Esophagus squamous epithelium (tissue), 5 donors: ENCODE measurements at regions not wholly inside any gene's neighbourhood (a gene's known extent, or its start where the extent isn't known, plus 50 kb on each side); places are given as distances from the start of the nearest gene placed in this dataset.

Experiments
- DNase-seq: peaks from one replicate; lab custom pipeline; 2025; lab: John Stamatoyannopoulos, UW
- H3K27ac ChIP-seq, 4 donors: fragments of 200-600 bp; sonication (generic); one replicate each; pipeline ENCODE4 v1.5.1; 2016 to 2019; ENCODE audit warnings: mild to moderate bottlenecking in 1 of 4
- H3K27me3 ChIP-seq, 4 donors: fragments of 200-600 bp; sonication (generic); 1 replicate in 3 of 4; 2 replicates in 1 of 4; pipeline versions ENCODE4 v1.5.1 to v1.6.0; 2017 to 2021; ENCODE audit warnings: antibody characterized with exemption in 1 of 4
- H3K36me3 ChIP-seq, 3 donors: fragments of 200-600 bp; sonication (generic); one replicate each; pipeline ENCODE4 v1.5.1; 2016 to 2019
- H3K4me1 ChIP-seq, 3 donors: fragments of 200-600 bp; sonication (generic); one replicate each; pipeline ENCODE4 v1.5.1; 2017 to 2019
- H3K4me3 ChIP-seq, 4 donors: fragments of 200-600 bp; sonication (generic); 1 replicate in 3 of 4; 2 replicates in 1 of 4; pipeline ENCODE4 v1.5.1; 2016 to 2019; ENCODE audit warnings: mild to moderate bottlenecking in 2 of 4, moderate library complexity in 1 of 4
- H3K9me3 ChIP-seq, 3 donors: fragments of 200-600 bp; sonication (generic); one replicate each; pipeline ENCODE4 v1.5.1; 2016 to 2019
- CTCF ChIP-seq, 6 experiments: fragments of 450-650 bp in 4 of 6; fragments of 200-600 bp in 2 of 6; sonication (generic) in 2 of 6; IDR thresholded peaks; one replicate each; pipeline ENCODE4 v1.5.1; 2016 to 2019; ENCODE audit warnings: antibody characterized with exemption in 6 of 6, mild to moderate bottlenecking in 4 of 6, moderate library complexity in 4 of 6
- POLR2A ChIP-seq, 4 donors: fragments of 450-650 bp; IDR thresholded peaks; one replicate each; pipeline ENCODE4 v1.6.1; 2017; ENCODE audit warnings: antibody characterized with exemption in 4 of 4, mild to moderate bottlenecking in 4 of 4, moderate library complexity in 3 of 4
- WGBS, 2 donors: methylation state at CpG; one replicate each; pipeline ENCODE4 v1.1.5; 2018; 5-methylcytosine and 5-hydroxymethylcytosine counted together
- intact Hi-C: fragments of 100-400 bp; cut with DNase I; formaldehyde crosslinking; loops from one replicate; pipeline ENCODE4 v1.15.0; 2022
- donor health status: DM: yes; HTN: yes; CAD: no.

- no peaks in the 10 kb centered on the region for H3K36me3 ChIP-seq
- intact Hi-C loops: no loop called here
- no peak overlapping the region for H3K4me3 ChIP-seq
- no peak overlapping the region for H3K27ac ChIP-seq
- H3K9me3 ChIP-seq: no peaks in the 10 kb centered on the region
- 75 to 78% methylated on average over 4 of the region's 4 CpGs for WGBS, 2 donors
- DNase-seq: no peak
- peaks cover 11 to 49% (median 28%) of the 10 kb centered on the region in 3 donors for H3K4me1 ChIP-seq
- no peaks in the 10 kb centered on the region for H3K27me3 ChIP-seq
- no peak for TF ChIP-seq CTCF (IDR thresholded peaks at IDR 0.05)
- no peak for TF ChIP-seq POLR2A (IDR thresholded peaks at IDR 0.05)
These were observed 231.6 kb upstream of the ZNF217 start for GRCh38 chr20:53825282-53825681.

- Histone ChIP-seq H3K27ac (no peak overlapping the region), H3K9me3 (no peaks in the 10 kb centered on the region), H3K27me3 (no peaks in the 10 kb centered on the region), H3K4me1 (peaks cover 11 to 49% (median 24%) of the 10 kb centered on the region in 3 donors), H3K36me3 (no peaks in the 10 kb centered on the region), H3K4me3 (no peak overlapping the region)
- intact Hi-C loops: no loop called here
- WGBS, 2 donors: 67 to 85% methylated on average over 4 of the region's 4 CpGs
- TF ChIP-seq POLR2A (IDR thresholded peaks at IDR 0.05) (no peak), CTCF (IDR thresholded peaks at IDR 0.05) (no peak)
- DNase-seq: no peak
These were observed 231.1 kb upstream of the ZNF217 start for GRCh38 chr20:53824779-53825178.

- DNase-seq: no peak
- no peak overlapping the region for H3K27ac ChIP-seq
- intact Hi-C loops: no loop called here
- 85 to 90% methylated on average over 5 to 6 of the region's 6 CpGs for WGBS, 2 donors
- H3K9me3 ChIP-seq: no peaks in the 10 kb centered on the region
- no peaks in the 10 kb centered on the region for H3K27me3 ChIP-seq
- no peaks in the 10 kb centered on the region for H3K36me3 ChIP-seq
- peaks cover 1 to 39% (median 14%) of the 10 kb centered on the region in 3 donors for H3K4me1 ChIP-seq
- no peak overlapping the region for H3K4me3 ChIP-seq
- no peak for TF ChIP-seq CTCF (IDR thresholded peaks at IDR 0.05)
- no peak for TF ChIP-seq POLR2A (IDR thresholded peaks at IDR 0.05)
These were observed 229.6 kb upstream of the ZNF217 start for GRCh38 chr20:53823121-53823764.

- Histone ChIP-seq H3K9me3 (no peaks in the 10 kb centered on the region), H3K27ac (no peak overlapping the region), H3K4me1 (peaks cover 0 to 32% (median 7%) of the 10 kb centered on the region in 3 donors), H3K27me3 (no peaks in the 10 kb centered on the region), H3K36me3 (no peaks in the 10 kb centered on the region), H3K4me3 (no peak overlapping the region)
- intact Hi-C loops: no loop called here
- 94 to 98% methylated on average over 5 of the region's 5 CpGs for WGBS, 2 donors
- no peak for TF ChIP-seq CTCF (IDR thresholded peaks at IDR 0.05)
- no peak for TF ChIP-seq POLR2A (IDR thresholded peaks at IDR 0.05)
- no peak for DNase-seq
These were observed 228.9 kb upstream of the ZNF217 start for GRCh38 chr20:53822534-53822933.

GRCh38 chr20:53819973-53820451 is 226.4 kb upstream of the ZNF217 start:
- WGBS, 2 donors: 43 to 71% methylated on average over 6 to 7 of the region's 7 CpGs
- H3K27me3 ChIP-seq: no peaks in the 10 kb centered on the region
- H3K36me3 ChIP-seq: no peaks in the 10 kb centered on the region
- intact Hi-C loops: no loop called here
- peaks cover 0 to 15% (median 4%) of the 10 kb centered on the region in 3 donors for H3K4me1 ChIP-seq
- peak overlapping the region in 2 of 4 donors; percentile 10 to 42 for H3K27ac ChIP-seq
- no peak for DNase-seq
- no peaks in the 10 kb centered on the region for H3K9me3 ChIP-seq
- no peak overlapping the region for H3K4me3 ChIP-seq
- TF ChIP-seq POLR2A (IDR thresholded peaks at IDR 0.05): no peak
- no peak for TF ChIP-seq CTCF (IDR thresholded peaks at IDR 0.05)
